ENCODE measurements at regions not wholly inside any gene's neighbourhood (a gene's known extent, or its start where the extent isn't known, plus 50 kb on each side); places are given as distances from the start of the nearest gene placed in this dataset.

DNA sequence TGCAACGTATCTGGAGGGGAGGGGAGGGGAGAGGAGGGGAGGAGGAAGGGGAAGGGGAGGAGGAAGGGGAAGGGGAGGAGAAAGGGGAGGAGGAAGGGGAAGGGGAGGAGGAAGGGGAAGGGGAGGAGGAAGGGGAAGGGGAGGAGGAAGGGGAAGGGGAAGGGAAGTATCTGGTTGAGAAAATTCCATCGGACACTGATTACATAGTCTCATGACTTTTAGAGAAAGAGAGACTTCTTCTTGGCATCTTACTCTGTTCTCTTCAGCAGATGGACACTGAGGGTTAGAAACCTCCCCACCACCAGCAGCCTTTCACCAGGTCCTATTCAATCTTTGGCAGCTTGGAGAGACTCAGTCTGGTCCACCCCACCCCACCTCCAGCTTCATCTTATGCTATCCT lies 296.3 kb downstream of the TNS1 start:
- TF ChIP-seq MLLT10 (CRISPR knock-in tag; IDR thresholded peaks at IDR 0.05) (no peak), NFIC (IDR thresholded peaks at IDR 0.05; ENCODE audit: low read length) (no peak), ZNF274 (CRISPR knock-in tag; IDR thresholded peaks at IDR 0.05) (no peak), ZZZ3 (CRISPR knock-in tag; IDR thresholded peaks at IDR 0.05; ENCODE audit: borderline replicate concordance) (no peak)
